ENCODE measurements at regions not wholly inside any gene's neighbourhood (a gene's known extent, or its start where the extent isn't known, plus 50 kb on each side); places are given as distances from the start of the nearest gene placed in this dataset.

GRCh38 chr6:167759206-167759605, 67.5 kb upstream of the AFDN start:
- DNase-seq, result no peak

GRCh38 chr6:167759912-167760311, 66.8 kb upstream of the AFDN start:
- DNase-seq, result no peak

- no peak for DNase-seq
Measured at GRCh38 chr6:167760979-167761793, 65.5 kb upstream of the AFDN start.

GRCh38 chr6:167761794-167762258, 64.9 kb upstream of the AFDN start:
- no peak for DNase-seq

- no peak for DNase-seq
Measured at GRCh38 chr6:167762259-167762962, 64.3 kb upstream of the AFDN start.

GRCh38 chr6:167763056-167763944, 63.4 kb upstream of the AFDN start:
- no peak for DNase-seq

- DNase-seq, result no peak
Measured at GRCh38 chr6:167764215-167764614, 62.5 kb upstream of the AFDN start.

GRCh38 chr6:167764713-167765479, 61.8 kb upstream of the AFDN start:
- no peak for DNase-seq

- no peak for DNase-seq
Measured at GRCh38 chr6:167766986-167767714, 59.6 kb upstream of the AFDN start.

GRCh38 chr6:167767715-167768107, 59.0 kb upstream of the AFDN start:
- no peak for DNase-seq

GRCh38 chr6:167768471-167769215, 58.1 kb upstream of the AFDN start:
- DNase-seq, result no peak

- DNase-seq, result no peak
Measured at GRCh38 chr6:167769408-167770190, 57.1 kb upstream of the AFDN start.

- DNase-seq, result no peak
Measured at GRCh38 chr6:167770291-167770955, 56.3 kb upstream of the AFDN start.

- no peak for DNase-seq
Measured at GRCh38 chr6:167774881-167775280, 51.8 kb upstream of the AFDN start.

- no peak for DNase-seq
Measured at GRCh38 chr6:167776906-167777627, 49.6 kb upstream of the AFDN start.

Measured in CD4-positive, alpha-beta T cell treated with Interferon gamma for 1 hour (primary cell).